ENCODE measurements at regions not wholly inside any gene's neighbourhood (a gene's known extent, or its start where the extent isn't known, plus 50 kb on each side); places are given as distances from the start of the nearest gene placed in this dataset.
"Not testable (repeated sequence)": the region's sequence is repeated elsewhere in the genome, so short reads cannot be mapped to it uniquely, and the experiment has no call there.

DNA sequence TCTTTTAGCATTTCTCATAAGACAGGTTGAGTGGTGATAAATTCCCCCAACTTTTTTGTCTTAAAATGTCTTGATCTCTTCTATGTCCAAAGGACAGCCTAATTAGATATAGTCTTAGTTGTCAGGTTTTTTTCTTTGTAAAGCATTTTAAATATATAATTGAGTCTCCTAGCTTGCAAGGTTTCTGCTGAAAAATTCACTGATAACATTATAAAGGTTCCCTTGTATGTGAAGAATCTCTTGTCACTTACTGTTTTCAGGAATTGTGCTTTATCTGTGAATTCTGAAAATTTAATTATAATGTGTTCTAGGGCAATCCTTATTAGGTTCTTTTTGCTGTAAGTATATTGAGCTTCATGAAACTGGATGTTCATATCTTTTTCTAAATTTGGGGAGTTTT, 96.8 kb upstream of the ZNF92 start:
- H3K36me3 Mint-ChIP-seq = peaks cover 2% of the 10 kb centered on the region
- no peaks in the 10 kb centered on the region for H3K4me1 Mint-ChIP-seq
- CTCF ChIA-PET = no interaction called here
- H3K27me3 Mint-ChIP-seq = peaks cover 10% of the 10 kb centered on the region
- no peak overlapping the region for H3K4me3 Mint-ChIP-seq
- H3K27ac Mint-ChIP-seq = no peak overlapping the region
- DNase-seq = no peak
- H3K9me3 Mint-ChIP-seq (ENCODE audit: low read depth) = peaks cover 4% of the 10 kb centered on the region
- no peak for ATAC-seq

- H3K4me3 Mint-ChIP-seq; H3K27ac Mint-ChIP-seq; ATAC-seq; H3K4me1 Mint-ChIP-seq; H3K9me3 Mint-ChIP-seq (ENCODE audit: low read depth); H3K36me3 Mint-ChIP-seq; DNase-seq; CTCF ChIA-PET: not testable (repeated sequence)
- H3K27me3 Mint-ChIP-seq = peaks cover 43% of the 10 kb centered on the region
Observed at GRCh38 chr7:65271502-65271901, 102.2 kb upstream of the ZNF92 start.

DNA sequence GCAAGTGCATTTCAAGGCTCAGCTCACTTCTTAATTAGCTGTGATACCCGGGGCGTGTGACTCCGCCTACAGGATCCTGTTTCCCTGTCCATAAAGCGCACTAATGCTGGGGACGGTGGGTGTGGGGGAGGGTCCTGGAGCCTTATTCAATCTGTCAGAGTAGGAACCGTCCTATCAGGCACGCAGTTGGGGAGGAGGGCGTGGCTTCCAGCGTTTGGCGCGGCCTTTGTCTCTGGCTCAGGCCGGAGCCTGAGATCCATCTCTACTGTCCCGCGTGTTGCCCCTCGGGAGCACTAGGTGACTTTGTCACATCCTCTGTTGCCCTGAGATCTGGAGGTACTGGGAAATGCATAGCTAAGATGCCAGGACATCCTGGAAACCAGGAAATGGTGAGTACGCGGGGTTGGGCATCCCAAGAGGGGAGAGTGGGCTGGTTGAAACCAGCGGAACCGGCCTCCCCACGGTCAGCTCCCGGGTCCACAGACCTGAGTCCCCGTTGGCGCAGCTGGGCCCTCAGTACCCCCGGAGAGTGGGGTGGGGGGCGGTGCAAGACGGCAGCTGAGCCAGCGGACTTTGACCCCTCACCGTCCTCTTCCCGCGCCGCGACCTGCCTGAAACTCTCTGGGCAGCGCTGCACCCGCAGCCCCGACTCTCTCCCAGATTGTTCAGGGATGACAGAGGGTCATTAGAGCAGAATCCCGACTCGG, 104.4 kb upstream of the ZNF92 start:
- ATAC-seq = peak; percentile 92
- peaks cover 2% of the 10 kb centered on the region for H3K9me3 Mint-ChIP-seq (ENCODE audit: low read depth)
- CTCF ChIA-PET = interaction anchor here (0.6 to 1.4 kb wide), 2 partner anchors 38 to 352 kb away, joined by 3 to 4 read pairs; no protein-coding TSS in a partner anchor
- H3K4me3 Mint-ChIP-seq = peak overlapping the region; percentile 74
- H3K27me3 Mint-ChIP-seq = peaks cover 43% of the 10 kb centered on the region
- H3K4me1 Mint-ChIP-seq = peaks cover 8% of the 10 kb centered on the region
- H3K27ac Mint-ChIP-seq = no peak overlapping the region
- H3K36me3 Mint-ChIP-seq = no peaks in the 10 kb centered on the region
- peak; percentile 74 for DNase-seq

DNA sequence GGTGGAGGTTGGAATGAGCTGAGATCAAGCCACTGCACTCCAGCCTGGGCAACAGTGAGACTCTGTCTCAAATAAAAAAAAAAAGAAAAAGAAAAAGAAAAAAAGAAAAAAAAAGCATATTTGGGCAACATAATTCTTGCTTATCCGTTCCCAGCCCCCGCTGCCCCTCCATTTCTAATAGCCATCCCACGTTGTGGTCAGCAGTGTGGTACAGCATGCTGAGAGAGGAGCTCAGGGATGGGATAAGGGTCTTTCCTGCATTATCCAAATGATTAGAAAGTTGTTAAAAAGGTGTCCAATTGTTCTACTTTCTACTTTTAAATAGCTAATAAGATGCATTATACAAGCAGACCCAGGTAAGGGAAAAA, 104.9 kb upstream of the ZNF92 start:
- CTCF ChIA-PET = interaction anchor here (0.6 to 1.4 kb wide), 2 partner anchors 39 to 352 kb away, joined by 3 to 4 read pairs; no protein-coding TSS in a partner anchor
- Mint-ChIP-seq H3K4me1 (peaks cover 8% of the 10 kb centered on the region), H3K27ac (no peak overlapping the region), H3K9me3 (ENCODE audit: low read depth) (peaks cover under 1% of the 10 kb centered on the region), H3K27me3 (peaks cover 43% of the 10 kb centered on the region), H3K36me3 (no peaks in the 10 kb centered on the region), H3K4me3 (peak overlapping the region; percentile 74)
- ATAC-seq (no peak), DNase-seq (no peak)

DNA sequence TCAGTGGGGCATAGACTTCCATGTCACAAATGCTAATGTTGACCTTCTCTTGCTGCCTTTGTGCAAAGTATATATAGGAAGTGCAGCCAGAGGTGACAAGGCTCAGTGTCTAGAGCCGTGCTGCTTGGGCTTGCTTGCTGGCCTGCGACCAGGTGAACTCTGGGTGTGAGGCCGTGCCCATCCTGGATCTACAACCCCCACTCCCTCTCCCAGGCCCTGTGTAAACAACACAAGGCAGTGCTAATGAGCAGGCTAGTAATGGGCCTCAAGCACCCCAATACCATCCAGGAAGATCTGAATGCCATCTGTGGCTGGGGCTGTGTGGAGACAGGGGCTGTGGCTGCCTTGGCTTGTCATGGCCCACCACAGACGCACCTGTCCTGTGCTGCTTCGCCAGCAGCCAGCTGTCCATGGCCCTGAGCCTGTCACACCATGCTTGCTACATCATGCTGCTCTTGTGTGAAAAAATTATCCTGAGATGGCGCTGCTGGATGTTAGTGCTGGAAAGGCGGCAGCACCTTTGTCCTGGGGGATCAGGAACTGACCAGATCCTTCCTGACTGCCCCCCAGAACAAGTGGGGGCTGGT, 107.6 kb upstream of the ZNF92 start:
- H3K9me3 Mint-ChIP-seq (ENCODE audit: low read depth) = no peaks in the 10 kb centered on the region
- DNase-seq = no peak
- no peaks in the 10 kb centered on the region for H3K36me3 Mint-ChIP-seq
- no peak overlapping the region for H3K4me3 Mint-ChIP-seq
- H3K4me1 Mint-ChIP-seq = peaks cover 8% of the 10 kb centered on the region
- CTCF ChIA-PET = no interaction called here
- no peak for ATAC-seq
- no peak overlapping the region for H3K27ac Mint-ChIP-seq
- H3K27me3 Mint-ChIP-seq = peaks cover 31% of the 10 kb centered on the region

GRCh38 chr7:65264258-65264657, 109.4 kb upstream of the ZNF92 start:
- Mint-ChIP-seq H3K27ac (no peak overlapping the region), H3K27me3 (peaks cover 18% of the 10 kb centered on the region), H3K36me3 (no peaks in the 10 kb centered on the region), H3K4me1 (peaks cover 3% of the 10 kb centered on the region), H3K4me3 (no peak overlapping the region), H3K9me3 (ENCODE audit: low read depth) (no peaks in the 10 kb centered on the region)
- ATAC-seq = no peak
- no peak for DNase-seq
- CTCF ChIA-PET = no interaction called here

DNA sequence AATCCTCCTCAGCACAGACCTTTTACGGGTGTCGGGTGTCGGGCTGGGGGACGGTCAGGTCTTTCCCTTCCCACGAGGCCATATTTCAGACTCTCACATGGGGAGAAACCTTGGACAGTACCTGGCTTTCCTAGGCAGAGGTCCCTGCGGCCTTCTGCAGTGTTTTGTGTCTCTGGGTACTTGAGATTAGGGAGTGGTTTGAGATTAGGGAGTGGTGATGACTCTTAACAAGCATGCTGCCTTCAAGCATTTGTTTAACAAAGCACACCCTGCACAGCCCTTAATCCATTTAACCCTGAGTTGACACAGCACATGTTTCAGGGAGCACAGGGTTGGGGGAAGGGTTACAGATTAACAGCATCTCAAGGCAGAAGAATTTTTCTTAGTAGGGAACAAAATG, 113.0 kb upstream of the ZNF92 start:
- H3K4me1 Mint-ChIP-seq; H3K27me3 Mint-ChIP-seq; H3K9me3 Mint-ChIP-seq (ENCODE audit: low read depth); H3K4me3 Mint-ChIP-seq; CTCF ChIA-PET; H3K36me3 Mint-ChIP-seq; H3K27ac Mint-ChIP-seq; DNase-seq; ATAC-seq: not testable (repeated sequence)

DNA sequence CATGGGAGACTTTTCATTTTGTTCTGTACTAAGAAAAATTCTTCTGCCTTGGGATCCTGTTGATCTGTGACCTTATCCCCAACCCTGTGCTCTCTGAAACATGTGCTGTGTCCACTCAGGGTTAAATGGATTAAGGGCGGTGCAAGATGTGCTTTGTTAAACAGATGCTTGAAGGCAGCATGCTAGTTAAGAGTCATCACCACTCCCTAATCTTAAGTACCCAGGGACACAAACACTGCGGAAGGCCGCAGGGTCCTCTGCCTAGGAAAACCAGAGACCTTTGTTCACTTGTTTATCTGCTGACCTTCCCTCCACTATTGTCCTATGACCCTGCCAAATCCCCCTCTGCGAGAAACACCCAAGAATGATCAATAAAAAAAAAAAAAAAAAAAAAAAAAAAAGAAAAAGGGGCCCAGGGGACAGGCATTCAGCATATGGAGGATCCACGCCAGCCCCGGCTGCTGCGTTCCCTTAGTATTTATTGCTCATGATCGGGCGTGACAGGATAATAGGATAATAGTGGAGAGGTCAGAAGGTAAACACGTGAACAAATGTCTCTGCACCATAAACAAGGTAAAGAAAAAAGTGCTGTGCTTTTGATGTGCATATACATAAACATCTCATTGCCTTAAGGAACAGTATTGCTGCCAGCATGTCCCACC, 113.7 kb upstream of the ZNF92 start:
- H3K27ac Mint-ChIP-seq; ATAC-seq; CTCF ChIA-PET; H3K9me3 Mint-ChIP-seq (ENCODE audit: low read depth); H3K4me1 Mint-ChIP-seq; H3K27me3 Mint-ChIP-seq; H3K36me3 Mint-ChIP-seq; H3K4me3 Mint-ChIP-seq; DNase-seq: not testable (repeated sequence)

DNA sequence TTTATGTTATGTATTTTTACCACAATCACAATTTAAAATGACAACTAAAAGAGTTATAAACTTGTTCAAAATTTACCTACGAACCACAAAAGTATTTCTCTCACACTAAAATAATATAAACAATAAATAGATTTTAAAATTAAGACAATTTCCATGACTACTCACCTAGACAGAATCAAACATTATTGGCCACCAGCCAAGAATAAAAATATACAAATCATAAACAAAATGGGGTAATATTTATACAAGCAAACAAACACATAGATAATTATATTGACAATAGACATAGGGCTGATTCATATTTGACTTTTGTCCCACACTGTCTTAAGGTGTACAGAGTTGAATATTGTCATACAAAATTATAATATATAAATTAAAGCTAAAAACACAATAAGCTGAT, 119.6 kb upstream of the ZNF92 start:
- no peak for DNase-seq
- Mint-ChIP-seq H3K27ac (no peak overlapping the region), H3K36me3 (no peaks in the 10 kb centered on the region), H3K27me3 (peaks cover 18% of the 10 kb centered on the region), H3K9me3 (ENCODE audit: low read depth) (no peaks in the 10 kb centered on the region), H3K4me3 (no peak overlapping the region), H3K4me1 (peaks cover 9% of the 10 kb centered on the region)
- no peak for ATAC-seq
- CTCF ChIA-PET = no interaction called here

- Mint-ChIP-seq H3K27ac (peak overlapping the region; percentile 54), H3K27me3 (peaks cover 18% of the 10 kb centered on the region), H3K36me3 (no peaks in the 10 kb centered on the region), H3K4me1 (peaks cover 9% of the 10 kb centered on the region), H3K9me3 (ENCODE audit: low read depth) (no peaks in the 10 kb centered on the region), H3K4me3 (peak overlapping the region; percentile 79)
- CTCF ChIA-PET = interaction anchor here (0.7 kb wide), 1 partner anchor 751 kb away, joined by 3 read pairs; no protein-coding TSS in a partner anchor
- DNase-seq = no peak
- ATAC-seq = peak; percentile 85
Observed at GRCh38 chr7:65251851-65252620, 121.6 kb upstream of the ZNF92 start.

DNA sequence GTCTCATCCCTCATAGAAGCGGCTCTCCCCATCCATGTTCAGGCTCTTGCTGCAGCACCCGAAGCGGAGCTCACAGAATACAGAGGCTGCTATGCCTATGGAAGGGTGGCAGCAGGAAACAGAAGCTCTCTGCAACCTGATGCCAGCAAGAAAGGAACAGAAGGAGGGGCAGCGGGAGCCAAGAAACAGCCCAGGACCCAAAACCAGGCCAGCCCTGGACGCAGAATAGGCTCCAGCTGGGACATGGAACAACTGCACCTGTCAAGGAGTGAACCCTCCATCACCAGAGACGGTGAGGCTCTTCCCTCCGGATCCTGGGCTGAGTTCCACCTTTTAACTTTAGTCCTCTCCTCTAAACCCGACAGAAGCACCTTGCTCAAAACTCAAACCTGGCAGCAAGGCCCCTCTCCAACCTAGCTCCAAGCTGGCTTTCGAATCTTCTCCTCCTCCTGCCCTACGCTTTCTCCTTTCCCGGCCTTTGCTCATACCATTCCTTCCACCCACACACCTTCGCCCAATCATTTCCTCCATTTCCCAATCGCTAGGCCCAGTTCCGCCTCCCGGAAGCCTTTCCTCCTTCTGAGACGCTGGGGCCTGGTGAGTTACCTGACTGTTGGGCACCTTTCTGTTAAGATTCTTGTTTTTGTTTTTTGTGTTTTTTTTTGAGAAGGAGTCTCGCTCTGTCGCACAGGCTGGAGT, 122.8 kb upstream of the ZNF92 start:
- H3K4me3 Mint-ChIP-seq = peak overlapping the region; percentile 18
- CTCF ChIA-PET = no interaction called here
- peaks cover 9% of the 10 kb centered on the region for H3K4me1 Mint-ChIP-seq
- ATAC-seq (no peak), DNase-seq (no peak)
- no peak overlapping the region for H3K27ac Mint-ChIP-seq
- H3K27me3 Mint-ChIP-seq = peaks cover 18% of the 10 kb centered on the region
- H3K9me3 Mint-ChIP-seq (ENCODE audit: low read depth) = no peaks in the 10 kb centered on the region
- H3K36me3 Mint-ChIP-seq = no peaks in the 10 kb centered on the region

DNA sequence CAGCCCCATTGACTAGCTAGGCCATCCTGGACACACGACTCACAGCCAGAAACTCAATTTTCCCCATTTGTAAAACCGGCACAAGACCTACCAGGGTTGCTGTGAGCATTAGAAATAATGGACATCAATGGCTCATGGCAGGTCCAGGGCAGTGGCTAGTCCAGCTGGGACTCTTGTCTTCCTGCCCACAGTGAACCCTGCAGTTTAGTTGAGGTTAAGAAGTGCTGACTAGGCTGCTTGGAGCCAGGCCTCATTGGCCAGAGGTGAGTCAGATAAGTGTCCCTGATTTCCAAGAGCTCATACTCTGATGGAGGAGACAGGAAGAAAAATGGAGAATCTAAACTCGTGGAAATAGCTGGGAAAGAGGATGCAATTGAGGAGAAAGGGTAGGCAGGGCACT, 123.4 kb upstream of the ZNF92 start:
- CTCF ChIA-PET = no interaction called here
- H3K4me1 Mint-ChIP-seq = peaks cover 9% of the 10 kb centered on the region
- no peak overlapping the region for H3K27ac Mint-ChIP-seq
- peaks cover 18% of the 10 kb centered on the region for H3K27me3 Mint-ChIP-seq
- no peaks in the 10 kb centered on the region for H3K36me3 Mint-ChIP-seq
- no peaks in the 10 kb centered on the region for H3K9me3 Mint-ChIP-seq (ENCODE audit: low read depth)
- H3K4me3 Mint-ChIP-seq = no peak overlapping the region
- no peak for DNase-seq
- ATAC-seq = no peak

DNA sequence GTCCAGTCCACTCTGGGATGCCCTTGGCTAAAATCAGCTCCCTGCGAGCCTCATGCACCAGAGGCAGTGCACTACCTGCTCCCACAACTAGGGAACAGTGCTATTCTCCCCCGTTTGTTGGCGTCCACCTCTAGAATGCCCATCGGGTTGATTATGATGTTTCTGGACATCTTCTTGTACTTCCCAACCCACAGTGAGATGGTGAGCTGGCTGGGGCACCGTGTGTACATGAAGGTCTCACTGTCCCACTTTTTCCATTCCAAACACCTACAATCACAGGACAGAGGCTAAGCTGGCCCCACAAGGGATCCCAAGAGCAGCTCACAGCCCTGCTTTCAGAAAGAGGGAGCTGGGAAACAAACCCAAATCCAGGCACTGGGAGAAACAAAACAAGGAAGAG, 126.2 kb upstream of the ZNF92 start:
- Mint-ChIP-seq H3K9me3 (ENCODE audit: low read depth) (no peaks in the 10 kb centered on the region), H3K27ac (no peak overlapping the region), H3K27me3 (peaks cover 16% of the 10 kb centered on the region), H3K4me1 (peaks cover 7% of the 10 kb centered on the region), H3K36me3 (no peaks in the 10 kb centered on the region), H3K4me3 (no peak overlapping the region)
- DNase-seq = no peak
- CTCF ChIA-PET = interaction anchor here (0.7 kb wide), 1 partner anchor 69 kb away, joined by 3 read pairs; no protein-coding TSS in a partner anchor
- ATAC-seq = no peak
